HG03558 (cell line): ENCODE measurements at regions not wholly inside any gene's neighbourhood (a gene's known extent, or its start where the extent isn't known, plus 50 kb on each side); places are given as distances from the start of the nearest gene placed in this dataset.

Experiments
- ATAC-seq: cut with Tn5 transposase; IDR thresholded peaks from one replicate; pipeline ENCODE4 v1.9.1; 2021; ENCODE audit warnings: moderate number of reproducible peaks; ENCODE audit not compliant: unreplicated experiment; ENCODE audit errors: extremely low read depth

GRCh38 chr20:7371518-7372163, 568.6 kb downstream of the HAO1 start:
- no peak for ATAC-seq

GRCh38 chr20:7375905-7376304, 564.4 kb downstream of the HAO1 start:
- no peak for ATAC-seq

- ATAC-seq: no peak
These were observed 561.2 kb downstream of the HAO1 start for GRCh38 chr20:7378864-7379605.

GRCh38 chr20:7379621-7380220, 560.5 kb downstream of the HAO1 start:
- ATAC-seq: no peak

- ATAC-seq: no peak
These were observed 557.0 kb downstream of the HAO1 start for GRCh38 chr20:7383216-7383615.

- ATAC-seq: no peak
These were observed 552.5 kb downstream of the HAO1 start for GRCh38 chr20:7387638-7388193.

GRCh38 chr20:7389216-7389615, 551.0 kb downstream of the HAO1 start:
- no peak for ATAC-seq

GRCh38 chr20:7392542-7393206, 547.6 kb downstream of the HAO1 start:
- no peak for ATAC-seq

GRCh38 chr20:7399114-7399513, 541.1 kb downstream of the HAO1 start:
- ATAC-seq: no peak

- no peak for ATAC-seq
These were observed 540.7 kb downstream of the HAO1 start for GRCh38 chr20:7399575-7399974.

- ATAC-seq: no peak
These were observed 533.6 kb downstream of the HAO1 start for GRCh38 chr20:7406671-7407070.

- ATAC-seq: no peak
These were observed 530.1 kb downstream of the HAO1 start for GRCh38 chr20:7410150-7410549.

- ATAC-seq: no peak
These were observed 529.2 kb downstream of the HAO1 start for GRCh38 chr20:7411075-7411474.

GRCh38 chr20:7415427-7415826, 524.8 kb downstream of the HAO1 start:
- no peak for ATAC-seq

- ATAC-seq: no peak
These were observed 523.9 kb downstream of the HAO1 start for GRCh38 chr20:7416382-7416781.

GRCh38 chr20:7420345-7420744, 519.9 kb downstream of the HAO1 start:
- no peak for ATAC-seq

- ATAC-seq: no peak
These were observed 513.3 kb downstream of the HAO1 start for GRCh38 chr20:7426890-7427496.

- ATAC-seq: no peak
These were observed 511.3 kb downstream of the HAO1 start for GRCh38 chr20:7428946-7429345.

GRCh38 chr20:7432612-7433011, 507.6 kb downstream of the HAO1 start:
- no peak for ATAC-seq

- no peak for ATAC-seq
These were observed 502.9 kb downstream of the HAO1 start for GRCh38 chr20:7437311-7437710.
